Heart left ventricle (tissue), 13 donors: ENCODE measurements at regions not wholly inside any gene's neighbourhood (a gene's known extent, or its start where the extent isn't known, plus 50 kb on each side); places are given as distances from the start of the nearest gene placed in this dataset.

Source experiments
- POLR2A ChIP-seq, 2 donors: fragments of 450-650 bp; IDR thresholded peaks; one replicate each; pipeline ENCODE4 v1.6.1; 2017; ENCODE audit warnings: antibody characterized with exemption in 2 of 2, mild to moderate bottlenecking in 2 of 2, moderate library complexity in 2 of 2
- TF ChIP-seq, protein P1 (sequence below), 12 donors: fragments of 200-600 bp; sonication (generic) in 4 of 12; IDR thresholded peaks; one replicate each; pipeline versions ENCODE4 v1.5.0 to v1.8.0; 2018 to 2022; ENCODE audit warnings: antibody characterized with exemption in 12 of 12, mild to moderate bottlenecking in 5 of 12
- donor health status: ischemic (EF 13 %, LVEDD 7.1; RV severe dilation, severe dysfunction).
- donor health status: DM: no; HTN: yes; CAD: no.
- donor health status: DM: no; HTN: no; CAD: no.
- donor health status: ischemic (EF 25% LVEDD 6.9; RV normal size, moderate dysfunction).
- donor health status: ischemic (EF 25% LVEDD 5.7; RV mildly dilated, moderate dysfunction).
- donor health status: ischemic (EF 35%, LVEDD 5.7; RV mildly dilated, moderate dysfunction).
- donor health status: nonischemic (EF 11% LVEDD 7.7; RV severe dilation, severe dysfunction).
- donor health status: DM: yes; HTN: yes; CAD: no.
- donor health status: PGD.
- donor health status: ischemic (EF 29% LVEDD 5.4; RV normal size, mild dysfunction).
- donor health status: nonischemic (EF 23%, LVEDD 6.1; RV moderate dilation, normal function).

DNA sequence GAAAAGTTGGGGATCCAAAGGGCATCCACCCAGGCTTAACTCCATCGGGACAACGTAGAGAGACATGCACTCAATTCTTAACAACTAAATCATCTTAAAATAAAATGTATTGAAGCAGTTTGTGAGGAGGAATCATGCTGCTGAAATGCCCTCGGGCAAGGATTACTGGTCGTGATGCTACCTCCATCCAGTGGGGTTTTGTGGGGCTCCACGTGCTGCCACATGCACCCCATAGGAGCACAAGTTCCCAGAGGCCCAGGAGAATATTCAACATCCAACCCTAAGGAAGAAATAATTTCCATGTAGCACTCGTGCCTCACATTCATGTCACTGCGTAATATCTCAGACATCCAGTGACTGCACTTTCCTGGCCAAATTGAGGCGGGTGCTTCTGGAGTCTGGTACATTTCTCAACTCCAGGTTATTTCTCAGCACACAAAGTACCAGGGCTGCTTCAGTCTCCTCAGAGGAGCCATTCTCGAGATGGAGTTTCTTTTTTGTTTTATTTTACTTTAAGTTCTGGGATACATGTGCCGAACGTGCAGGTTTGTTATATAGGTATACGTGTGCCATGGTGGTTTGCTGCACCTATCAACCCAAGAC lies 429.8 kb downstream of the FOXO1 start:
- TF ChIP-seq, protein P1, sequence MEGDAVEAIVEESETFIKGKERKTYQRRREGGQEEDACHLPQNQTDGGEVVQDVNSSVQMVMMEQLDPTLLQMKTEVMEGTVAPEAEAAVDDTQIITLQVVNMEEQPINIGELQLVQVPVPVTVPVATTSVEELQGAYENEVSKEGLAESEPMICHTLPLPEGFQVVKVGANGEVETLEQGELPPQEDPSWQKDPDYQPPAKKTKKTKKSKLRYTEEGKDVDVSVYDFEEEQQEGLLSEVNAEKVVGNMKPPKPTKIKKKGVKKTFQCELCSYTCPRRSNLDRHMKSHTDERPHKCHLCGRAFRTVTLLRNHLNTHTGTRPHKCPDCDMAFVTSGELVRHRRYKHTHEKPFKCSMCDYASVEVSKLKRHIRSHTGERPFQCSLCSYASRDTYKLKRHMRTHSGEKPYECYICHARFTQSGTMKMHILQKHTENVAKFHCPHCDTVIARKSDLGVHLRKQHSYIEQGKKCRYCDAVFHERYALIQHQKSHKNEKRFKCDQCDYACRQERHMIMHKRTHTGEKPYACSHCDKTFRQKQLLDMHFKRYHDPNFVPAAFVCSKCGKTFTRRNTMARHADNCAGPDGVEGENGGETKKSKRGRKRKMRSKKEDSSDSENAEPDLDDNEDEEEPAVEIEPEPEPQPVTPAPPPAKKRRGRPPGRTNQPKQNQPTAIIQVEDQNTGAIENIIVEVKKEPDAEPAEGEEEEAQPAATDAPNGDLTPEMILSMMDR (IDR thresholded peaks at IDR 0.05), result no peak
- no peak for TF ChIP-seq POLR2A (IDR thresholded peaks at IDR 0.05)
